H1 (cell line): ENCODE measurements at regions not wholly inside any gene's neighbourhood (a gene's known extent, or its start where the extent isn't known, plus 50 kb on each side); places are given as distances from the start of the nearest gene placed in this dataset.

Source experiments
- GABPA ChIP-seq: IDR thresholded peaks from 2 replicates; pipeline ENCODE4 v1.6.1; 2011; ENCODE audit warnings: mild to moderate bottlenecking, low read length, moderate library complexity, borderline replicate concordance; ENCODE audit not compliant: insufficient read depth
- NRF1 ChIP-seq: IDR thresholded peaks from 2 replicates; pipeline ENCODE4 v1.6.1; 2011; ENCODE audit warnings: mild to moderate bottlenecking, low read depth, low read length, improper control_type of control experiment
- RBBP5 ChIP-seq: IDR thresholded peaks from 2 replicates; pipeline ENCODE4 v1.7.1; 2012; ENCODE audit warnings: low read depth, mild to moderate bottlenecking, inconsistent platforms, low read length, moderate library complexity, borderline replicate concordance
- SP4 ChIP-seq: IDR thresholded peaks from 2 replicates; pipeline ENCODE4 v1.6.1; 2012; ENCODE audit warnings: low read length, inconsistent platforms
- TAF7 ChIP-seq: optimal IDR thresholded peaks from 2 replicates; pipeline ENCODE3; 2011; ENCODE audit warnings: low read depth, mild to moderate bottlenecking, inconsistent platforms, low read length, moderate library complexity, borderline replicate concordance
- TCF12 ChIP-seq: IDR thresholded peaks from 2 replicates; pipeline ENCODE4 v1.6.1; 2011; ENCODE audit warnings: low read depth, mild to moderate bottlenecking, low read length
- TF ChIP-seq, protein P1 (sequence below): fragments of 300-600 bp; sonication (generic); IDR thresholded peaks from 2 replicates; pipeline ENCODE4 v1.7.1; 2012; ENCODE audit warnings: low read length, moderate library complexity, mild to moderate bottlenecking, inconsistent platforms; ENCODE audit not compliant: insufficient replicate concordance
- TF ChIP-seq, protein P2 (sequence below): IDR thresholded peaks from 2 replicates; pipeline ENCODE4 v1.6.1; 2011; ENCODE audit warnings: low read length, improper control_type of control experiment

DNA sequence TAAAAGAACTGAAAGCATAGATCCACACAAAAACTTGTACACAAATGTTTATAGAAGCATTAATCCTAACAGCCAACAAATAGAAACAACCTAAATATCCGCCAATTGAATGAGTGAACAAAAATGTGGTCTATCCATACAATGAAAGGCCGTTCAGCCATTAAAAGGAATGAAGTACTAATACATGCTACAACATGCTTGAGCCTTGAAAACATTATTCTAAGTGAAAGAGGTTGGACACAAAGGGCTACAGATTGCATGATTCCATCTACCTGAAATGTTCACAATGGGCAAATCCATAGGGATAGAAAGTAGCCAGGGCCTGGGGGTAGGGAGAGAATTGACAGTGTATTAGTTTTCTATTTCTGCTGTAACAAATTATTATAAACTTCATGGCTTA is 169.2 kb downstream of the SPCS3 start (continued):
- TF ChIP-seq, protein P1, sequence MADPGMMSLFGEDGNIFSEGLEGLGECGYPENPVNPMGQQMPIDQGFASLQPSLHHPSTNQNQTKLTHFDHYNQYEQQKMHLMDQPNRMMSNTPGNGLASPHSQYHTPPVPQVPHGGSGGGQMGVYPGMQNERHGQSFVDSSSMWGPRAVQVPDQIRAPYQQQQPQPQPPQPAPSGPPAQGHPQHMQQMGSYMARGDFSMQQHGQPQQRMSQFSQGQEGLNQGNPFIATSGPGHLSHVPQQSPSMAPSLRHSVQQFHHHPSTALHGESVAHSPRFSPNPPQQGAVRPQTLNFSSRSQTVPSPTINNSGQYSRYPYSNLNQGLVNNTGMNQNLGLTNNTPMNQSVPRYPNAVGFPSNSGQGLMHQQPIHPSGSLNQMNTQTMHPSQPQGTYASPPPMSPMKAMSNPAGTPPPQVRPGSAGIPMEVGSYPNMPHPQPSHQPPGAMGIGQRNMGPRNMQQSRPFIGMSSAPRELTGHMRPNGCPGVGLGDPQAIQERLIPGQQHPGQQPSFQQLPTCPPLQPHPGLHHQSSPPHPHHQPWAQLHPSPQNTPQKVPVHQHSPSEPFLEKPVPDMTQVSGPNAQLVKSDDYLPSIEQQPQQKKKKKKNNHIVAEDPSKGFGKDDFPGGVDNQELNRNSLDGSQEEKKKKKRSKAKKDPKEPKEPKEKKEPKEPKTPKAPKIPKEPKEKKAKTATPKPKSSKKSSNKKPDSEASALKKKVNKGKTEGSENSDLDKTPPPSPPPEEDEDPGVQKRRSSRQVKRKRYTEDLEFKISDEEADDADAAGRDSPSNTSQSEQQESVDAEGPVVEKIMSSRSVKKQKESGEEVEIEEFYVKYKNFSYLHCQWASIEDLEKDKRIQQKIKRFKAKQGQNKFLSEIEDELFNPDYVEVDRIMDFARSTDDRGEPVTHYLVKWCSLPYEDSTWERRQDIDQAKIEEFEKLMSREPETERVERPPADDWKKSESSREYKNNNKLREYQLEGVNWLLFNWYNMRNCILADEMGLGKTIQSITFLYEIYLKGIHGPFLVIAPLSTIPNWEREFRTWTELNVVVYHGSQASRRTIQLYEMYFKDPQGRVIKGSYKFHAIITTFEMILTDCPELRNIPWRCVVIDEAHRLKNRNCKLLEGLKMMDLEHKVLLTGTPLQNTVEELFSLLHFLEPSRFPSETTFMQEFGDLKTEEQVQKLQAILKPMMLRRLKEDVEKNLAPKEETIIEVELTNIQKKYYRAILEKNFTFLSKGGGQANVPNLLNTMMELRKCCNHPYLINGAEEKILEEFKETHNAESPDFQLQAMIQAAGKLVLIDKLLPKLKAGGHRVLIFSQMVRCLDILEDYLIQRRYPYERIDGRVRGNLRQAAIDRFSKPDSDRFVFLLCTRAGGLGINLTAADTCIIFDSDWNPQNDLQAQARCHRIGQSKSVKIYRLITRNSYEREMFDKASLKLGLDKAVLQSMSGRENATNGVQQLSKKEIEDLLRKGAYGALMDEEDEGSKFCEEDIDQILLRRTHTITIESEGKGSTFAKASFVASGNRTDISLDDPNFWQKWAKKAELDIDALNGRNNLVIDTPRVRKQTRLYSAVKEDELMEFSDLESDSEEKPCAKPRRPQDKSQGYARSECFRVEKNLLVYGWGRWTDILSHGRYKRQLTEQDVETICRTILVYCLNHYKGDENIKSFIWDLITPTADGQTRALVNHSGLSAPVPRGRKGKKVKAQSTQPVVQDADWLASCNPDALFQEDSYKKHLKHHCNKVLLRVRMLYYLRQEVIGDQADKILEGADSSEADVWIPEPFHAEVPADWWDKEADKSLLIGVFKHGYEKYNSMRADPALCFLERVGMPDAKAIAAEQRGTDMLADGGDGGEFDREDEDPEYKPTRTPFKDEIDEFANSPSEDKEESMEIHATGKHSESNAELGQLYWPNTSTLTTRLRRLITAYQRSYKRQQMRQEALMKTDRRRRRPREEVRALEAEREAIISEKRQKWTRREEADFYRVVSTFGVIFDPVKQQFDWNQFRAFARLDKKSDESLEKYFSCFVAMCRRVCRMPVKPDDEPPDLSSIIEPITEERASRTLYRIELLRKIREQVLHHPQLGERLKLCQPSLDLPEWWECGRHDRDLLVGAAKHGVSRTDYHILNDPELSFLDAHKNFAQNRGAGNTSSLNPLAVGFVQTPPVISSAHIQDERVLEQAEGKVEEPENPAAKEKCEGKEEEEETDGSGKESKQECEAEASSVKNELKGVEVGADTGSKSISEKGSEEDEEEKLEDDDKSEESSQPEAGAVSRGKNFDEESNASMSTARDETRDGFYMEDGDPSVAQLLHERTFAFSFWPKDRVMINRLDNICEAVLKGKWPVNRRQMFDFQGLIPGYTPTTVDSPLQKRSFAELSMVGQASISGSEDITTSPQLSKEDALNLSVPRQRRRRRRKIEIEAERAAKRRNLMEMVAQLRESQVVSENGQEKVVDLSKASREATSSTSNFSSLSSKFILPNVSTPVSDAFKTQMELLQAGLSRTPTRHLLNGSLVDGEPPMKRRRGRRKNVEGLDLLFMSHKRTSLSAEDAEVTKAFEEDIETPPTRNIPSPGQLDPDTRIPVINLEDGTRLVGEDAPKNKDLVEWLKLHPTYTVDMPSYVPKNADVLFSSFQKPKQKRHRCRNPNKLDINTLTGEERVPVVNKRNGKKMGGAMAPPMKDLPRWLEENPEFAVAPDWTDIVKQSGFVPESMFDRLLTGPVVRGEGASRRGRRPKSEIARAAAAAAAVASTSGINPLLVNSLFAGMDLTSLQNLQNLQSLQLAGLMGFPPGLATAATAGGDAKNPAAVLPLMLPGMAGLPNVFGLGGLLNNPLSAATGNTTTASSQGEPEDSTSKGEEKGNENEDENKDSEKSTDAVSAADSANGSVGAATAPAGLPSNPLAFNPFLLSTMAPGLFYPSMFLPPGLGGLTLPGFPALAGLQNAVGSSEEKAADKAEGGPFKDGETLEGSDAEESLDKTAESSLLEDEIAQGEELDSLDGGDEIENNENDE, result no peak
- TF ChIP-seq SP4 (no peak), RBBP5 (no peak), TCF12 (no peak), NRF1 (no peak), TAF7 (no peak), GABPA (no peak)
- TF ChIP-seq, protein P2, sequence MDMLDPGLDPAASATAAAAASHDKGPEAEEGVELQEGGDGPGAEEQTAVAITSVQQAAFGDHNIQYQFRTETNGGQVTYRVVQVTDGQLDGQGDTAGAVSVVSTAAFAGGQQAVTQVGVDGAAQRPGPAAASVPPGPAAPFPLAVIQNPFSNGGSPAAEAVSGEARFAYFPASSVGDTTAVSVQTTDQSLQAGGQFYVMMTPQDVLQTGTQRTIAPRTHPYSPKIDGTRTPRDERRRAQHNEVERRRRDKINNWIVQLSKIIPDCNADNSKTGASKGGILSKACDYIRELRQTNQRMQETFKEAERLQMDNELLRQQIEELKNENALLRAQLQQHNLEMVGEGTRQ, result no peak
